ENCODE measurements at regions not wholly inside any gene's neighbourhood (a gene's known extent, or its start where the extent isn't known, plus 50 kb on each side); places are given as distances from the start of the nearest gene placed in this dataset.
"Not testable (repeated sequence)": the region's sequence is repeated elsewhere in the genome, so short reads cannot be mapped to it uniquely, and the experiment has no call there.

DNA sequence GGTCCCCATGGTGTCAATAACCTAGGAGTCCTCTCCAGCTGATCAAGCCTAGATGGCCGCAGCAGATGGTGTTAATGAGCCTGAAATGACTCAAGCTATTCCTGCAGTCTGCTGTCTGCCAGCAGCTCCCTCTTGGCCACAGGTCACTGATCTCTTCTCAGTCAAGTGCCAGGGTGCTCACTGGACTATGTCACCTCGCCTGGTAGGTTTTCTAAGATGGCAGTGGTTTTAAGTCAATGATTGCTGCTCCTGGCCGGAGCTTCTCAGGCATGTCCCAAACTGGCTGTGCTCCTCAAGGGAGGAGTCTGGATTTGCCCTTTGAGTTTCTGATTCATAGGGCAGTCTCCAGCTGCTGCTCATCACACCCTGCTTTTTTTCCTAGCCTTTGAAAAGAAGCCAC, 58.6 kb upstream of the SHISA6 start:
- Histone ChIP-seq H3K4me3 (ENCODE audit: low read depth, low read length) (no peak overlapping the region), H3K27me3 (ENCODE audit: control insufficient read depth, insufficient read depth, low read length) (no peaks in the 10 kb centered on the region), H3K36me3 (ENCODE audit: control insufficient read depth, insufficient read depth, low read length) (no peaks in the 10 kb centered on the region)
- DNase-seq (ENCODE audit: low read depth), result no peak
- no peak for TF ChIP-seq CTCF (IDR thresholded peaks at IDR 0.05; ENCODE audit: insufficient read depth, low read length, poor library complexity, severe bottlenecking)

GRCh38 chr17:11178581-11178980, 62.4 kb upstream of the SHISA6 start:
- Histone ChIP-seq H3K27me3 (ENCODE audit: control insufficient read depth, insufficient read depth, low read length) (no peaks in the 10 kb centered on the region), H3K4me3 (ENCODE audit: low read depth, low read length) (no peak overlapping the region), H3K36me3 (ENCODE audit: control insufficient read depth, insufficient read depth, low read length) (no peaks in the 10 kb centered on the region)
- DNase-seq (ENCODE audit: low read depth), result no peak
- no peak for TF ChIP-seq CTCF (IDR thresholded peaks at IDR 0.05; ENCODE audit: insufficient read depth, low read length, poor library complexity, severe bottlenecking)

- H3K36me3 ChIP-seq (ENCODE audit: control insufficient read depth, insufficient read depth, low read length), result no peaks in the 10 kb centered on the region
- no peaks in the 10 kb centered on the region for H3K27me3 ChIP-seq (ENCODE audit: control insufficient read depth, insufficient read depth, low read length)
- no peak for DNase-seq (ENCODE audit: low read depth)
- H3K4me3 ChIP-seq (ENCODE audit: low read depth, low read length), result no peak overlapping the region
- no peak for TF ChIP-seq CTCF (IDR thresholded peaks at IDR 0.05; ENCODE audit: insufficient read depth, low read length, poor library complexity, severe bottlenecking)
These were observed 63.7 kb upstream of the SHISA6 start for GRCh38 chr17:11177340-11177739.

GRCh38 chr17:11176549-11176948, 64.5 kb upstream of the SHISA6 start:
- DNase-seq (ENCODE audit: low read depth), result no peak
- Histone ChIP-seq H3K4me3 (ENCODE audit: low read depth, low read length) (no peak overlapping the region), H3K27me3 (ENCODE audit: control insufficient read depth, insufficient read depth, low read length) (no peaks in the 10 kb centered on the region), H3K36me3 (ENCODE audit: control insufficient read depth, insufficient read depth, low read length) (no peaks in the 10 kb centered on the region)
- TF ChIP-seq CTCF (IDR thresholded peaks at IDR 0.05; ENCODE audit: insufficient read depth, low read length, poor library complexity, severe bottlenecking), result no peak

DNA sequence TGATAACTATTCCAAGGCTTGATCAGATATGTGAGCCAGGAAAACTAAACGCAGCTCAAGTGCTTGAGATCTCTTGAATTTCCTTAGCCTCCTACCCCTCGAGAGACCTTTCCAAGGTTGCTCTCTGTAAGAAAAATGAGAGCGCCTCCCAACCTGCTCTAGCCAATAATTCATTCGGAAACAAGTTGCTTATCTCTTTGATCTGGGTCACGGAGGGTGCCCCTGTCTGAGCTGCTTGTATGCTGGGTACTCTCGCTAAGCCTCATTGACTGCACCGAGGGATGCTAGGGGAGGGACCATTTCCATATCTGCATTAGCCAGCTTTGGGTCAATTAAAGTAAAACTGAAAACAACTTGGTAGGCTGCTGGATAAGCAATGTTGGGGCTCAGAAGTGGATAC, 70.1 kb upstream of the SHISA6 start:
- DNase-seq (ENCODE audit: low read depth), result no peak
- Histone ChIP-seq H3K4me3 (ENCODE audit: low read depth, low read length) (no peak overlapping the region), H3K27me3 (ENCODE audit: control insufficient read depth, insufficient read depth, low read length) (no peaks in the 10 kb centered on the region), H3K36me3 (ENCODE audit: control insufficient read depth, insufficient read depth, low read length) (no peaks in the 10 kb centered on the region)
- TF ChIP-seq CTCF (IDR thresholded peaks at IDR 0.05; ENCODE audit: insufficient read depth, low read length, poor library complexity, severe bottlenecking), result no peak

- no peak for DNase-seq (ENCODE audit: low read depth)
These were observed 89.1 kb upstream of the SHISA6 start for GRCh38 chr17:11151818-11152425.

GRCh38 chr17:11150906-11151511, 90.0 kb upstream of the SHISA6 start:
- not testable (repeated sequence) for DNase-seq (ENCODE audit: low read depth); H3K36me3 ChIP-seq (ENCODE audit: control insufficient read depth, insufficient read depth, low read length); H3K4me3 ChIP-seq (ENCODE audit: low read depth, low read length); H3K27me3 ChIP-seq (ENCODE audit: control insufficient read depth, insufficient read depth, low read length)

More at GRCh38 chr17:11151818-11152425, 89.1 kb upstream of the SHISA6 start:
- no peak for TF ChIP-seq CTCF (IDR thresholded peaks at IDR 0.05; ENCODE audit: insufficient read depth, low read length, poor library complexity, severe bottlenecking)
- H3K27me3 ChIP-seq (ENCODE audit: control insufficient read depth, insufficient read depth, low read length), result no peaks in the 10 kb centered on the region
- no peaks in the 10 kb centered on the region for H3K36me3 ChIP-seq (ENCODE audit: control insufficient read depth, insufficient read depth, low read length)
- no peak overlapping the region for H3K4me3 ChIP-seq (ENCODE audit: low read depth, low read length)

Data from kidney epithelial cell (primary cell).